ENCODE measurements at regions not wholly inside any gene's neighbourhood (a gene's known extent, or its start where the extent isn't known, plus 50 kb on each side); places are given as distances from the start of the nearest gene placed in this dataset.

DNA sequence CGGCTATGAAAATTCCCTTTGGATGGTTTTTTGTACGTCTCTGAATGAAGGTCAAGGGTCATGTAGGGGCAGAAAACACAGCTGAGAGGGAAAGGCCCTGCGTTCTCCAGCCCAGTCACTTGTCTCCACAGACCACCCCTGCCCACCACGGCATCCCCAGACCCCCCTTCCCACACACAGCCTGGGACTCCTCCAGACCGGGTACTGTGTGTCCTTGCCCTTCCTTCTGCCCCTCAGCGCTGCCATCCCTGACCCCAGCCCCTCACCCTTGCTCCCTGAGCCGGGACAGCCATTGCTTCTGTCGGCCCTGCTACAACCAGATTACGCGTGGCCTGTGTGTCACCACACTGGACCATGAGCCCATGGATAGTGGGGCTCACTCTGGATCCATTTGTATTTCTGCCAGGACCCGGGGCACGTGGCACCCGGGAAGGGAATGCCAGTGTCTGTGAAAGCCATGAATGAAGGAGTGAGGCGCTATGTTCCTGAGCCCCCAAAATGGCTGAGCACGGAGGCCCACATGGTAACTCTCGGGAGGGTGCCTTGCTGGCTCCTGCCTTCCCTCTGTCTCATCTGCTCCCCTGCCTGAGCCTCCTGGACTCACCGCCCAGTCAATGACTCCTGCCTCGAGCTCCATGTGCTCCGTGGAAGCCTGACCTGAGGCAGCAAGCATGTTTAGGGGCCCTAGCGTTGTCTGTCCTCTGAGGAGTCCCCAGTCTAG lies 139.1 kb upstream of the FOXF1 start:
- no peak for TF ChIP-seq EGR1 (IDR thresholded peaks at IDR 0.05)
- TF ChIP-seq, protein P1, sequence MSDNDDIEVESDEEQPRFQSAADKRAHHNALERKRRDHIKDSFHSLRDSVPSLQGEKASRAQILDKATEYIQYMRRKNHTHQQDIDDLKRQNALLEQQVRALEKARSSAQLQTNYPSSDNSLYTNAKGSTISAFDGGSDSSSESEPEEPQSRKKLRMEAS (IDR thresholded peaks at IDR 0.05): no peak
- TF ChIP-seq YY1 (IDR thresholded peaks at IDR 0.05; ENCODE audit: low read depth): no peak
- TF ChIP-seq TAF1 (IDR thresholded peaks at IDR 0.05; ENCODE audit: low read depth): no peak
- TF ChIP-seq, protein P2, sequence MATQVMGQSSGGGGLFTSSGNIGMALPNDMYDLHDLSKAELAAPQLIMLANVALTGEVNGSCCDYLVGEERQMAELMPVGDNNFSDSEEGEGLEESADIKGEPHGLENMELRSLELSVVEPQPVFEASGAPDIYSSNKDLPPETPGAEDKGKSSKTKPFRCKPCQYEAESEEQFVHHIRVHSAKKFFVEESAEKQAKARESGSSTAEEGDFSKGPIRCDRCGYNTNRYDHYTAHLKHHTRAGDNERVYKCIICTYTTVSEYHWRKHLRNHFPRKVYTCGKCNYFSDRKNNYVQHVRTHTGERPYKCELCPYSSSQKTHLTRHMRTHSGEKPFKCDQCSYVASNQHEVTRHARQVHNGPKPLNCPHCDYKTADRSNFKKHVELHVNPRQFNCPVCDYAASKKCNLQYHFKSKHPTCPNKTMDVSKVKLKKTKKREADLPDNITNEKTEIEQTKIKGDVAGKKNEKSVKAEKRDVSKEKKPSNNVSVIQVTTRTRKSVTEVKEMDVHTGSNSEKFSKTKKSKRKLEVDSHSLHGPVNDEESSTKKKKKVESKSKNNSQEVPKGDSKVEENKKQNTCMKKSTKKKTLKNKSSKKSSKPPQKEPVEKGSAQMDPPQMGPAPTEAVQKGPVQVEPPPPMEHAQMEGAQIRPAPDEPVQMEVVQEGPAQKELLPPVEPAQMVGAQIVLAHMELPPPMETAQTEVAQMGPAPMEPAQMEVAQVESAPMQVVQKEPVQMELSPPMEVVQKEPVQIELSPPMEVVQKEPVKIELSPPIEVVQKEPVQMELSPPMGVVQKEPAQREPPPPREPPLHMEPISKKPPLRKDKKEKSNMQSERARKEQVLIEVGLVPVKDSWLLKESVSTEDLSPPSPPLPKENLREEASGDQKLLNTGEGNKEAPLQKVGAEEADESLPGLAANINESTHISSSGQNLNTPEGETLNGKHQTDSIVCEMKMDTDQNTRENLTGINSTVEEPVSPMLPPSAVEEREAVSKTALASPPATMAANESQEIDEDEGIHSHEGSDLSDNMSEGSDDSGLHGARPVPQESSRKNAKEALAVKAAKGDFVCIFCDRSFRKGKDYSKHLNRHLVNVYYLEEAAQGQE (IDR thresholded peaks at IDR 0.05; ENCODE audit: low read depth): no peak
- no peak for TF ChIP-seq TEAD4 (IDR thresholded peaks at IDR 0.05)
- no peak for TF ChIP-seq NFIC (IDR thresholded peaks at IDR 0.05)
- TF ChIP-seq ZBTB7A (IDR thresholded peaks at IDR 0.05; ENCODE audit: low read depth): no peak
- TF ChIP-seq EP300 (IDR thresholded peaks at IDR 0.05; ENCODE audit: borderline replicate concordance): no peak
- no peak for TF ChIP-seq RAD21 (IDR thresholded peaks at IDR 0.05; ENCODE audit: low read depth)

All from Ishikawa (cell line).